Naive thymus-derived CD4-positive, alpha-beta T cell (primary cell): ENCODE measurements at regions not wholly inside any gene's neighbourhood (a gene's known extent, or its start where the extent isn't known, plus 50 kb on each side); places are given as distances from the start of the nearest gene placed in this dataset.
"Not testable (repeated sequence)": the region's sequence is repeated elsewhere in the genome, so short reads cannot be mapped to it uniquely, and the experiment has no call there.

ENCODE experiments used
- ATAC-seq: fragments of 150-1000 bp; cut with Tn5 transposase; 2 replicates; pipeline ENCODE4 v1.10.0; 2021; ENCODE audit warnings: mild to moderate bottlenecking, moderate library complexity
- CTCF ChIA-PET: fragments of 350-600 bp; sonication (Branson Sonifier 250); formaldehyde crosslinking; loops from one replicate; lab custom pipeline; 2021; ENCODE audit warnings: antibody characterized with exemption; lab: Charles Lee
- POLR2A ChIA-PET: fragments of 350-600 bp; sonication (Branson Sonifier 250); formaldehyde crosslinking; loops from one replicate; lab custom pipeline; 2021; ENCODE audit warnings: antibody characterized with exemption, inconsistent platforms; lab: Charles Lee
- DNase-seq, 9 donors: peaks; one replicate each; pipeline versions ENCODE4 v3.0.0 to v3.0.0-alpha.2; 2020 to 2022; ENCODE audit warnings: mixed read lengths in 1 of 9
- H3K27ac ChIP-seq: one replicate; pipeline ENCODE4 v1.7.0; 2013; ENCODE audit warnings: mild to moderate bottlenecking, low read depth, low read length, moderate library complexity
- H3K27me3 ChIP-seq, 2 donors: one replicate each; pipeline ENCODE4 v1.7.0; 2013; ENCODE audit warnings: low read length in 2 of 2, mild to moderate bottlenecking in 2 of 2, moderate library complexity in 2 of 2; ENCODE audit not compliant: control insufficient read depth in 2 of 2, insufficient read depth in 2 of 2
- H3K36me3 ChIP-seq, 3 experiments: 1 replicate in 2 of 3; 2 replicates in 1 of 3; pipeline ENCODE4 v1.7.0; 2013; ENCODE audit warnings: low read length in 3 of 3, mild to moderate bottlenecking in 3 of 3, moderate library complexity in 1 of 3; ENCODE audit not compliant: insufficient read depth in 3 of 3, control insufficient read depth in 2 of 3
- H3K4me1 ChIP-seq, 2 donors: one replicate each; pipeline ENCODE4 v1.7.0; 2013; ENCODE audit warnings: low read length in 2 of 2, mild to moderate bottlenecking in 2 of 2, moderate library complexity in 1 of 2; ENCODE audit not compliant: control insufficient read depth in 2 of 2, insufficient read depth in 2 of 2
- H3K4me3 ChIP-seq: 2 replicates; pipeline ENCODE4 v1.7.0; 2013; ENCODE audit warnings: mild to moderate bottlenecking, low read length
- H3K9me3 ChIP-seq, 3 experiments: 1 replicate in 2 of 3; 2 replicates in 1 of 3; pipeline ENCODE4 v1.7.0; 2013; ENCODE audit warnings: low read length in 3 of 3; ENCODE audit not compliant: control insufficient read depth in 2 of 3
- H3K27ac Mint-ChIP-seq, 9 donors: one replicate each; pipeline ENCODE4 v1.8.0; 2020 to 2022; ENCODE audit warnings: mixed read lengths in 9 of 9, mild to moderate bottlenecking in 8 of 9, moderate library complexity in 5 of 9, inconsistent platforms in 2 of 9
- H3K27me3 Mint-ChIP-seq, 5 donors: one replicate each; pipeline ENCODE4 v1.8.0; 2021 to 2022; ENCODE audit warnings: mixed read lengths in 5 of 5, mild to moderate bottlenecking in 1 of 5
- H3K36me3 Mint-ChIP-seq, 5 donors: one replicate each; pipeline ENCODE4 v1.8.0; 2020 to 2022; ENCODE audit warnings: mixed read lengths in 5 of 5, mild to moderate bottlenecking in 3 of 5, inconsistent platforms in 1 of 5
- H3K4me1 Mint-ChIP-seq, 7 donors: one replicate each; pipeline ENCODE4 v1.8.0; 2020 to 2022; ENCODE audit warnings: mixed read lengths in 7 of 7, mild to moderate bottlenecking in 3 of 7, inconsistent platforms in 1 of 7
- H3K4me3 Mint-ChIP-seq, 10 donors: one replicate each; pipeline ENCODE4 v1.8.0; 2020 to 2022; ENCODE audit warnings: mild to moderate bottlenecking in 10 of 10, mixed read lengths in 10 of 10, moderate library complexity in 6 of 10, inconsistent platforms in 2 of 10
- H3K9me3 Mint-ChIP-seq, 11 donors: one replicate each; pipeline ENCODE4 v1.8.0; 2020 to 2022; ENCODE audit warnings: mixed read lengths in 11 of 11, mild to moderate bottlenecking in 4 of 11, inconsistent platforms in 1 of 11, moderate library complexity in 1 of 11
- intact Hi-C, 2 donors: fragments of 100-400 bp; cut with micrococcal nuclease; formaldehyde crosslinking; loops; one replicate each; pipeline ENCODE4 v1.15.1; 2023

DNA sequence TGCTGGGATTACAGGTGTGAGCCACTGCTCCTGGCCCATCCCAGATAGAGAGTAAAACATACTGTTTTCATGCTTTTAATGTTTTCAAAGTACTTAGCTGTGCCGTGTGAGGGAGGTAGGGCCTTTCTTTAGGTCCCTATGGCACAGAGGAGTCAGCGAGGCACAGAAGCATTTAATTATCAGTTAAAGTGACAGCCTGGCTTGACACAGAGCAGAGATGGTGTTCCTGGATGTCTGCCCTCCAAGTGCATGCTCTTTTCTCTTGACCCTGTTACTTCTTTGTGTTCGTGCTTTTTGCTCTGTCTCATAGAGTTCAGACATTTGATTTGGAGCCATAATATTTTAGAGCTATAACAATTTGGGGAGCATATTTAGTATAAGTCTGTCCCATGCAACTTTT lies 199.5 kb downstream of the ANKRD36 start:
- H3K36me3 Mint-ChIP-seq, H3K36me3 ChIP-seq, H3K4me1 Mint-ChIP-seq, H3K27me3 Mint-ChIP-seq, POLR2A ChIA-PET, H3K27ac ChIP-seq, H3K4me1 ChIP-seq, DNase-seq, H3K27me3 ChIP-seq, H3K9me3 Mint-ChIP-seq, H3K4me3 Mint-ChIP-seq, ATAC-seq, H3K9me3 ChIP-seq, H3K4me3 ChIP-seq, CTCF ChIA-PET, H3K27ac Mint-ChIP-seq, intact Hi-C loops: not testable (repeated sequence)

DNA sequence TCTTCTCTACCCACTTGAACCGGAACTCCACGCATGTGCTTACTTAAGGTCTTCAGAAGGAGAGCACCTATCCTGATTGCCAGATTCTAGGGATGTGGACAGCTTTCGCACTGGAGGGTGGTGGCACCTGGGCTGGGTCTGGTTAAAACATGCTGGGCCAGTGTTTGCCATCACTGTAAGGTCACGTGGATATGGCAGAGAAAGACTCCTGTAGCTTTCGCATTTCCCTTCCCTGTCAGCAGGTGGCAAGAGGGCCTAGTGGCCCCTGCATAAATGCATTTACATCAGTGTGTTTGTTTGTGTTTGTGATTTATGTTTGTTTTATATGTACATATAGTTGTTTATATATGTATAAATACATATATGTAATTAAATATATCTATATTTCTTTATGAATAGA lies 192.5 kb downstream of the ANKRD36 start:
- H3K4me1 ChIP-seq, H3K27ac Mint-ChIP-seq, intact Hi-C loops, H3K27me3 Mint-ChIP-seq, CTCF ChIA-PET, H3K4me1 Mint-ChIP-seq, H3K36me3 ChIP-seq, H3K36me3 Mint-ChIP-seq, H3K27me3 ChIP-seq, H3K27ac ChIP-seq, ATAC-seq, POLR2A ChIA-PET, H3K9me3 ChIP-seq, H3K4me3 Mint-ChIP-seq, DNase-seq, H3K9me3 Mint-ChIP-seq, H3K4me3 ChIP-seq: not testable (repeated sequence)

- POLR2A ChIA-PET, result not testable (repeated sequence)
Measured at GRCh38 chr2:97302881-97303280, 189.9 kb downstream of the ANKRD36 start.

DNA sequence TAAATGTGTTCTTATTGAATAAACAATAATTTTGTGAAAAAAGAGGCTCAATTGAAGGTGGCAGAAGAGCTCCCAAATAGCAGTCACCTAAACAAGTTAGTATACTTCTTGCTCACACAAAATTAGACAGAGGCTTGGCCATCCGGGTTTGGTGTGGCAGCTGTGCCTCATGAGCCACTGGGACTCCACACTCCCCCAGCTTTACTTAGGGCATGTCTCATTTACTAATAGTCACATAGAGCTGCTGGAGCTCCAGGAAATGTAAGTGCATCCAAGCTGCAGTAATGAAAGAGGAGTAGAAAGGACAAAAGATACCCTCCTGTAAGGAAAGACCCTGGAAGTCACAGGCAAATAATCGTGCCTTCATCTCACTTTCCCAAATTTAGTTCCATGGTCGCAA lies 188.8 kb downstream of the ANKRD36 start:
- POLR2A ChIA-PET, DNase-seq, H3K4me3 ChIP-seq, H3K4me1 Mint-ChIP-seq, H3K27me3 ChIP-seq, H3K36me3 ChIP-seq, H3K4me1 ChIP-seq, H3K9me3 ChIP-seq, intact Hi-C loops, ATAC-seq, H3K9me3 Mint-ChIP-seq, H3K4me3 Mint-ChIP-seq, CTCF ChIA-PET, H3K27ac ChIP-seq, H3K36me3 Mint-ChIP-seq, H3K27ac Mint-ChIP-seq, H3K27me3 Mint-ChIP-seq: not testable (repeated sequence)

More at GRCh38 chr2:97302881-97303280, 189.9 kb downstream of the ANKRD36 start:
- H3K36me3 Mint-ChIP-seq, H3K27ac Mint-ChIP-seq, H3K9me3 Mint-ChIP-seq, ATAC-seq, H3K27me3 ChIP-seq, H3K4me1 ChIP-seq, DNase-seq, H3K4me3 Mint-ChIP-seq, H3K36me3 ChIP-seq, H3K4me1 Mint-ChIP-seq, intact Hi-C loops, CTCF ChIA-PET, H3K4me3 ChIP-seq, H3K9me3 ChIP-seq, H3K27ac ChIP-seq, H3K27me3 Mint-ChIP-seq: not testable (repeated sequence)
